ENCODE measurements at regions not wholly inside any gene's neighbourhood (a gene's known extent, or its start where the extent isn't known, plus 50 kb on each side); places are given as distances from the start of the nearest gene placed in this dataset.
"Not testable (repeated sequence)": the region's sequence is repeated elsewhere in the genome, so short reads cannot be mapped to it uniquely, and the experiment has no call there.

DNA sequence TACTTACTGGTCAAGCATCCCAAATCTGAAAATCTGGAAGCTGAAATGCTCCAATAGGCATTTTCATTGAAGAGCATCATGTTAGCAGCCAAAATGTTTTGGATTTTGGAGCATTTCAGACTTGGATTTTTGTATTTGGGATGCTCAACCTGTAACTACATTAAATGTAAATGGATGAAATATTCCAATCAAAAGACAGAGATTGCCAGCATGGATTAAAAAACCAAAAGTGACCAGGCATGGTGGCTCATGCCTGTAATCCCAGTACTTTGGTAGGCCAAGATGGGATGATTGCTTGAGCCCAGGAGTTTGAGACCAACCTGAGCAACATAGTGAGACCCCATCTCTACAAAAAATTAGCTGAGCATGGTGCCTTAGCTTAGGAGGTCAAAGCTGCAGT, 110.3 kb downstream of the URB2 start:
- Histone ChIP-seq H3K27ac (no peak overlapping the region), H3K4me3 (ENCODE audit: low read depth, low read length) (no peak overlapping the region), H3K9ac (no peak overlapping the region), H3K4me1 (no peaks in the 10 kb centered on the region), H2AFZ (no peak overlapping the region), H3K27me3 (ENCODE audit: control insufficient read depth, insufficient read depth, low read length) (no peaks in the 10 kb centered on the region), H3K4me2 (ENCODE audit: low read length) (no peak overlapping the region), H3K36me3 (ENCODE audit: control insufficient read depth, insufficient read depth, low read length) (no peaks in the 10 kb centered on the region), H3K9me3 (ENCODE audit: control insufficient read depth, low read length) (no peaks in the 10 kb centered on the region), H3K79me2 (no peaks in the 10 kb centered on the region)
- TF ChIP-seq, protein P1, sequence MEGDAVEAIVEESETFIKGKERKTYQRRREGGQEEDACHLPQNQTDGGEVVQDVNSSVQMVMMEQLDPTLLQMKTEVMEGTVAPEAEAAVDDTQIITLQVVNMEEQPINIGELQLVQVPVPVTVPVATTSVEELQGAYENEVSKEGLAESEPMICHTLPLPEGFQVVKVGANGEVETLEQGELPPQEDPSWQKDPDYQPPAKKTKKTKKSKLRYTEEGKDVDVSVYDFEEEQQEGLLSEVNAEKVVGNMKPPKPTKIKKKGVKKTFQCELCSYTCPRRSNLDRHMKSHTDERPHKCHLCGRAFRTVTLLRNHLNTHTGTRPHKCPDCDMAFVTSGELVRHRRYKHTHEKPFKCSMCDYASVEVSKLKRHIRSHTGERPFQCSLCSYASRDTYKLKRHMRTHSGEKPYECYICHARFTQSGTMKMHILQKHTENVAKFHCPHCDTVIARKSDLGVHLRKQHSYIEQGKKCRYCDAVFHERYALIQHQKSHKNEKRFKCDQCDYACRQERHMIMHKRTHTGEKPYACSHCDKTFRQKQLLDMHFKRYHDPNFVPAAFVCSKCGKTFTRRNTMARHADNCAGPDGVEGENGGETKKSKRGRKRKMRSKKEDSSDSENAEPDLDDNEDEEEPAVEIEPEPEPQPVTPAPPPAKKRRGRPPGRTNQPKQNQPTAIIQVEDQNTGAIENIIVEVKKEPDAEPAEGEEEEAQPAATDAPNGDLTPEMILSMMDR (IDR thresholded peaks at IDR 0.05): no peak

DNA sequence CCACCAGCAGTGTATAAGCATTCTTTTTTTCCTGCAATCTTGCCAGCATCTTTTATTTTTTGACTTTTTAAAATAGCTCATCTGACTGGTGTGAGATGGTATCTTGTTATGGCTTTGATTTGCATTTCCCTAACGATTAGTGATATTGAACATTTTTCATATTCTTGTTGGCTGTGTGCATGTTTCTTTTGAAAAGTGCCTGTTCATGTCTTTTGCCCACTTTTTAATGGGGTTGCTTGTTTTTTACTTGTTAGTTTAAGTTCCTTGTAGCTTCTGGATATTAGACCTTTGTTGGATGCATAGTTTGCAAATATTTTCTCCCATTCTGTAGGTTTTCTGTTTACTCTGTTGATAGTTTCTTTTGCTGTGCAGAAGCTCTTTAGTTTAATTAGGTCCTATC, 116.6 kb downstream of the URB2 start:
- H3K4me1 ChIP-seq; H3K4me2 ChIP-seq (ENCODE audit: low read length); H2AFZ ChIP-seq; H3K9ac ChIP-seq; H3K9me3 ChIP-seq (ENCODE audit: control insufficient read depth, low read length); H3K36me3 ChIP-seq (ENCODE audit: control insufficient read depth, insufficient read depth, low read length); H3K27ac ChIP-seq; H3K4me3 ChIP-seq (ENCODE audit: low read depth, low read length); H3K79me2 ChIP-seq; H3K27me3 ChIP-seq (ENCODE audit: control insufficient read depth, insufficient read depth, low read length): not testable (repeated sequence)

DNA sequence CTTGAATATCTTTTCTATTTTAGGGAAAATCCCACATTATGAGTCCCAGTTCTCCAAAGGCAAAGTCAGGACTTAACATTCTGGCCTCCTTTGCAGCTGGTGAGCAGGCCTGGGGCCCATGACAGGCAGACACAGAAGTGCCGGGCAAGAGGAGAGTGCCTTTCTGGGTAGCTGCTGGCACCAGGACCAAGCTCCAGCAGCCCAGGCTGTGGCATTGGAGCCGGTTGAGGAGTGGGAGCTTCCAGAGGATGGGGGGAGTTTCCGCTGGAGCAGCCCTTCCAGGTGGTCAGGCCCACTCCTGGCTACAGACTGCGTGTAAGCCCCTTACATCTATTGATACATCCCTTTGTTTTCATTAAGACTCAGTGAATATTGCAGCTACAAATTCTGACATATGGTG, 123.9 kb downstream of the URB2 start:
- H2AFZ ChIP-seq: no peak overlapping the region
- H3K27ac ChIP-seq: no peak overlapping the region

DNA sequence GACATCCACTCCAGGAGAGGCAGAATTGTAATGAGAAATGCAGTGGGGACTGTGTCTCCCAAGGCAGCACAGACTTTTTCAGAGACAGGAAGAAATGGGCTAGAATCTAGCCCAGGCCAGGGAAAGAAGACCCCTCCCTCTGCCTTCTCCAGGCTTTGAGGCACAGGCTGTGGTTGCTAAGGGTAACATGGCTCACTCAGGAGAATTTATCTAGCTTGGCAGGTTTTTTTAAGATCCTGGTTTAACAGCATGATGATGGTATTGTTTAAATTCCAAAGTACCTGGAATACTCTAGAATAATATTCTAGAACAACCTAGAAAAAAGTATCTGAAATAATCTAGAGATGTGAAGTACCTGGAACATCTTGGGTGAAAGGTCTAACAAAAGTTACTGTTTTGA, 125.6 kb downstream of the URB2 start:
- Histone ChIP-seq H3K9me3 (ENCODE audit: control insufficient read depth, low read length) (no peaks in the 10 kb centered on the region), H3K36me3 (ENCODE audit: control insufficient read depth, insufficient read depth, low read length) (no peaks in the 10 kb centered on the region), H3K4me1 (no peaks in the 10 kb centered on the region), H3K4me2 (ENCODE audit: low read length) (no peak overlapping the region), H3K4me3 (ENCODE audit: low read depth, low read length) (no peak overlapping the region), H3K9ac (no peak overlapping the region), H3K27me3 (ENCODE audit: control insufficient read depth, insufficient read depth, low read length) (no peaks in the 10 kb centered on the region), H3K27ac (no peak overlapping the region), H3K79me2 (no peaks in the 10 kb centered on the region), H2AFZ (no peak overlapping the region)
- TF ChIP-seq, protein P1 (IDR thresholded peaks at IDR 0.05): no peak

More for the DNA sequence above, 123.9 kb downstream of the URB2 start:
- Histone ChIP-seq H3K27me3 (ENCODE audit: control insufficient read depth, insufficient read depth, low read length) (no peaks in the 10 kb centered on the region), H3K79me2 (no peaks in the 10 kb centered on the region), H3K36me3 (ENCODE audit: control insufficient read depth, insufficient read depth, low read length) (no peaks in the 10 kb centered on the region), H3K9me3 (ENCODE audit: control insufficient read depth, low read length) (no peaks in the 10 kb centered on the region), H3K9ac (no peak overlapping the region), H3K4me1 (no peaks in the 10 kb centered on the region), H3K4me2 (ENCODE audit: low read length) (no peak overlapping the region), H3K4me3 (ENCODE audit: low read depth, low read length) (no peak overlapping the region)
- TF ChIP-seq, protein P1 (IDR thresholded peaks at IDR 0.05): no peak

DNA sequence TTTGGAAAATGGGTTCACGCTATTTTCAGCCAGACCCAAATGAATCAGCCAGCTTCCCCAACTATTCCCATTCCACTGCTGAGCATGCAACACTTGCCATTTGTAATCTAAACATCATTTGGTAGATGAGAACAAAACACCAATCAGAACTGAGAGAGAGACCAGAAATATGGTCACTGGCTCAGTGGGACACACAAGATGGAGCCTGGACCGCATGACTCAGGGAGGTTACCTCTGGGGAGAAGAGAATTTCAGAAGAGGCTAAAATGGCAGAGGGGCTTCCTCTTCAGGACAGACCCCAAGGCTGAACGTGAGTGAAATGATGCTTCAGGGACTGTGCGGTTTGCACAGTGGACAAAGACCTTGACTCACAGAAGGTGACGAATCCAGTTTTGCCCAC, 126.6 kb downstream of the URB2 start:
- H3K79me2 ChIP-seq: no peaks in the 10 kb centered on the region
- no peaks in the 10 kb centered on the region for H3K36me3 ChIP-seq (ENCODE audit: control insufficient read depth, insufficient read depth, low read length)
- no peak overlapping the region for H3K9ac ChIP-seq
- no peaks in the 10 kb centered on the region for H3K9me3 ChIP-seq (ENCODE audit: control insufficient read depth, low read length)
- no peak overlapping the region for H3K4me3 ChIP-seq (ENCODE audit: low read depth, low read length)
- H3K4me2 ChIP-seq (ENCODE audit: low read length): no peak overlapping the region
- H3K27me3 ChIP-seq (ENCODE audit: control insufficient read depth, insufficient read depth, low read length): no peaks in the 10 kb centered on the region
- no peaks in the 10 kb centered on the region for H3K4me1 ChIP-seq
- no peak overlapping the region for H2AFZ ChIP-seq
- TF ChIP-seq, protein P1 (IDR thresholded peaks at IDR 0.05): no peak
- no peak overlapping the region for H3K27ac ChIP-seq

Data from parathyroid adenoma (tissue), 2 donors.